SH-SY5Y (cell line): ENCODE measurements at regions not wholly inside any gene's neighbourhood (a gene's known extent, or its start where the extent isn't known, plus 50 kb on each side); places are given as distances from the start of the nearest gene placed in this dataset.

Experiments
- GATA2 ChIP-seq: IDR thresholded peaks from 2 replicates; pipeline ENCODE4 v1.6.1; 2011; ENCODE audit warnings: mild to moderate bottlenecking, low read depth, low read length
- GATA3 ChIP-seq: IDR thresholded peaks from 2 replicates; pipeline ENCODE4 v1.6.1; 2011; ENCODE audit warnings: low read depth, mild to moderate bottlenecking, low read length, moderate library complexity

GRCh38 chr1:187326557-187326956 is 497.8 kb downstream of the PLA2G4A start:
- TF ChIP-seq GATA2 (no peak), GATA3 (no peak)
